NCI-H1417 (cell line): ENCODE measurements at regions not wholly inside any gene's neighbourhood (a gene's known extent, or its start where the extent isn't known, plus 50 kb on each side); places are given as distances from the start of the nearest gene placed in this dataset.
"Not testable (repeated sequence)": the region's sequence is repeated elsewhere in the genome, so short reads cannot be mapped to it uniquely, and the experiment has no call there.

Experiments
- DNase-seq, 3 experiments: peaks; one replicate each; lab custom pipeline; 2025; lab: John Stamatoyannopoulos, UW

DNA sequence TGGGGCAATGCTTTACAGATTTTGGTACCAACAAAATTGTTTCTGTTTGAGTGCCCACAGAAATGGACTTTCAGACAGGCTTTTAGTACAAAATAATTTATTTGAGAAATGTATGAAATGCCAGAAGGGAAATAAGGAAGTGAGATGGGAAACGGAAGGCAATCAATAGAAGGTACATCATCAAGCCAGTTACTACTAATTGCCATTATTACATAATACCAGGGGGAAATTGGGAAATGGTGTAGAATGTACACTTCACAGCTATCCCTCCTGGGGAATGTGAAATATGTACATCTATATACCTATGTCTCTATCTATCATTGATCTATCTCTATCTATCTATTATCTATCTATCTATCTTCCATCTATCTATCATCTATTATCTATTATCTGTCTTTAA lies 264.6 kb upstream of the B3GALT2 start:
- no peak for DNase-seq

DNA sequence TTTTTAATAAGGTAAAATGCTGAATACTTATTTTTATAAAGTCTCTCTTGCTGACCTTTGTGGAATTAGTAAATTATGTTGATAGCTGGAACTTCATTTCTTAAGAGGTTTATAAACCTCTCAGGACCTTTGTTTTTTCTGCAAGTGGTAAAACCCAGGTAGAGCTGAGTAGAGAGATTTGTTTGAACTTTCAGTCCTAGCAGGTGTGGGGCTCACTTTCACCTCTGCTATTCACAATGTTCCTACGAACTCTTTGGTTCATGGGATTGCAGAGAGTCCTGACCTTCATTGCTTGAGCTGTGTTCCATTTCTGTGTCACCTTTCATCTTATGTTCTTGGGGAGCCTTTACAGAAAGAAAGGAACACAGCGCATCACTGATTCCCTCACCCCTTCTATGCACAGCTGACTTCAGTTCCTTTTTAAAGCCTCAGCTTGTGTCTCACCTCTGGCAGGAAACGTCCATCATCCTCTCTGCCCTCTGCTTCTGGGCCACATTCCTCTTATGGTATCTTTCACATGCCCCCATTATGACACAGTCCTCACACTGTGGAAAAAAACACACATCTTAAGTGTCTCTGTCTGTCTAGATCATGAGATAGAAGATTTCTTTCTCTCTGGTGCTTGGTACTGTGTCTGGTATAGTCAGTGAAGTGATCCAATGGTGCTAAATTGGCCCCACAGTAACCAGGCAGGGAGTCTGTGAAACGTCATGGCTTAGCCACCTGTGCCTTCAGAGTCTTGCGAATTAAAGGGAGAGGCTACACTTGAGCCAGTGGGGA lies 262.5 kb upstream of the B3GALT2 start:
- no peak for DNase-seq

DNA sequence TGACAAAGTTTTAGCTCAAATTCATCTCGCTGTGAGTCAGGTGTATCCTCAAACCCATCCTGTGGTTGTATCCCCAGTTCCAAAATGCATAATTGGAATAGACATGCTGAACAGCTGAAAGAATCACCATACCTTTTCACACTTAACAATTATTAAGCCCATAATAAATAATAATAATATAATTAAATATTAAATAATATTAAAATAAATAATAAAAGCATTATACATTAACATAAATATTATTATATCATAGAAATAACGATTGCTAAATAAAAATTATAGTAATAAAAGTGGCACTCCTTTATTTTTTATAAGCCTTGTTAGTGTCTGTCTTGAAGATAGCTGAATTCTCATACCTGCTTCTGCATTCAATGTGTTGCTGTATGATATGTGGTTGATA lies 257.5 kb upstream of the B3GALT2 start:
- DNase-seq = no peak

DNA sequence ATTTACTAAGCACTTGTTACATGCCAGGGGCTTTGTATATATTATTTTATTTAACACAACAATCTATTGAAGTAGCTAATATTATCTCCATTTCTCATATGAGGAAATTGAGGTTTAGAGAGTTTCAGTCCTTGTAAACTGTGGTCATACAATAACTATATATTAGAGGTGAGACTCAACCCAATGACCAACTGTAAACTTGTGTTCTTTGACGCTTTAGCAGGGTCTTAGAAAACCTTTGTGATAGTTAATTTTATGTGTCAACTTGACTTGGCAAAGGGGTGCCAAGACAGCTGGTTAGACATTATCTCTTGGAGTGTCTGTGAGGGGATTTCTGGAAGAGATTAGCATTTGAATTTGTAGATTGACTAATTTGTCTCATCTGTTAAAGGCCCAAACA lies 252.4 kb upstream of the B3GALT2 start:
- no peak for DNase-seq

DNA sequence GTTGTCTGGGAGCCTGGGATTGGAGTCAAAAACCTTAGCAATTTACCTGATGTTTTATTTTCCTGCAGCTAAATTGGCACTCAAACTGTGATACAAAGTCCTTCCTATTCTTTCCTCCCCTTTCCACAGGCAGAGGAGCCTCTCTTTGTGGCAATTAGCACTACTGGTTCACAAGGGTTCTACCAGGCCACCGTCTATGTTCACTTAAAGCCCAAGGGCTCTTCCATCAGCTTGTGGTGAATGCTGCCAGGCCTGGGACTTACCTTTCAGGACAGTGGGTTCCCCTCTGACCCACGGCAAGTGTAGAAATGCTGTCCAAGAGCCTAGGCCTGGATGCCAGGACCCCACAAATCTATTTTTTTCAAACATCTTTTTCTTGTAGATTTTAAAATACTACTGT lies 251.9 kb upstream of the B3GALT2 start:
- no peak for DNase-seq

DNA sequence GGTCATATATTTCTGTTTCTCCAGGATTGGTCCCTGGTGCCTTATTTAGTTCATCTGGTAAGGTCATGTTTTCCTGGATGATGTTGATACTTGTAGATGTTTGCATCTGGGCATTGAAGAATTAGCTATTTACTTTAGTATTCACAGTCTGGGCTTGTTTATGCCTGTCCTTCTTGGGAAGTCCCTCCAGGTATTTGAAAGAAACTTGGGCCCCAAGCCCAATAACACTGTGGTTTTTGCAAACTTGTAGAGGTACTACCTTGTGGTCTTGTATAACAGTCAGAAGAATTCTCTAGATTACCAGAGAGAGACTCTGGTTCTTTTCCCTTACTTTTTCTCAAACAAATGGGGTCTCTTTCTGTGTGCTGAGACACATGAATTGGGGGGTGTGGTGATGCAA lies 251.4 kb upstream of the B3GALT2 start:
- no peak for DNase-seq

DNA sequence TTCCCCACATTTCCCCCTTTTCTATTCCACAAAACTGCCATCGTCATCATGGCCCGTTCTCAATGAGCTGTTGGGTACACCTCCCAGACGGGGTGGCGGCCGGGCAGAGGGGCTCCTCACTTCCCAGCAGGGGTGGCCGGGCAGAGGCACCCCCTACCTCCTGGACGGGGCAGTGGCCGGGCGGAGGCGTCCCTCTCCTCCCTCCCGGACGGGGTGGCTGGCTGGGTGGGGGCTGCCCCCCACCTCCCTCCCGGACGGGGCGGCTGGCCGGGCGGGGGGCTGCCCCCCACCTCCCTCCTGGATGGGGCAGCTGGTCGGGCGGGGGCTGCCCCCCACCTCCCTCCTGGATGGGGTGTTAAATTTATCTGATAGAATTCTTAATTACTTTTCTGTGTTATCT lies 250.9 kb upstream of the B3GALT2 start:
- DNase-seq = not testable (repeated sequence)

DNA sequence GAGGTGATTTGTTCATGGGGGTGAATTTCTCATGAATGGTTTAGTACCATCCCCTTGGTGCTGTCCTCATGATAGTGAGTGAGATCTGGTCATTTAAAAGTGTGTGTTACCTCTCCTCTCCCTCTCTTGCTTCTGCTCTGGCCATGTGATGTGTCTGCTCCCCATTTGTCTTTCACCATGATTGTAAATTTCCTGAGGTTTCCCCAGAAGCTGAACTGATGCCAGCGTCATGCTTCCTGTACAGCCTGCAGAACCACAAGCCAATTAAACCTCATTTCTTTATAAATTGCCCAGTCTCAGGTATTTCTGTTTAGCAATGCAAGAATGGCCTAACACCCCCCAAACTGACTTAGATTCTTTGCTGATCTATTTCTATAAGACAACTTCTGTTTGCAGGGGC lies 249.4 kb upstream of the B3GALT2 start:
- DNase-seq = no peak

DNA sequence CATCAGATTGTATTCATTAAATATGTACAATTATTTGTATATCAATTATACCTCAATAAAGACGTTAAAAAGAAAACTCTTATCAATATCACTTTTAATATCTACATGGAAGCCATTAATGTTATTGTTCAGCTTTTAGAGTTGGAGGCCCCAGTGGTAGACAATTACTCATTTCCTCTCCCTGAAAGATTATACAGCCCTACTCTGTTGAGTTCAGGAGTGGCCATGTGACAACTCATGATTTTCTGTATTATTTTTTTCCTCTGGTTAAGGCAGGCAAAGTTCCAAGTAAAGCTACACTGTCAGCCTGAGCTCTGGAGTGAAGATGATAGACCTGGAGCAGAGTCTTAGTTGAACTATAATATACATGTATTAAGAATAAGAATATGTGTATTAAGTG lies 247.9 kb upstream of the B3GALT2 start:
- no peak for DNase-seq

DNA sequence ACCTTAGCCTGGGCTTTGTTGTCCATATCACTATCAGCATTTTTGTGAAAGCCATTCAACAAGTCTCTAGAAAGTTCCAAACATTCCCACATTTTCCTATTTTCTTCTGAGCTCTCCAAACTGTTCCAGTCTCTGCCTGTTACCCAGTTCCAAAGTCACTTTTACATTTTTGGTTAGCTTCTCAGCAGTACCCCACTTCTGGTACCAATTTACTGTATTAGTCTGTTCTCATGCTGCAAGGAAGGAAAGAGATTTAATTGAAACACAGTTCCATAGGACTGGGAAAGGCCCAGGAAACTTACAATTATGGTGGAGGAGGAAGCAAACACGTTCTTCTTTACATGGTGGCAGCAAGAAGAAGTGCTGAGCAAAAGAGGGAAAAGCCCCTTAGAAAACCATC lies 247.2 kb upstream of the B3GALT2 start:
- no peak for DNase-seq

DNA sequence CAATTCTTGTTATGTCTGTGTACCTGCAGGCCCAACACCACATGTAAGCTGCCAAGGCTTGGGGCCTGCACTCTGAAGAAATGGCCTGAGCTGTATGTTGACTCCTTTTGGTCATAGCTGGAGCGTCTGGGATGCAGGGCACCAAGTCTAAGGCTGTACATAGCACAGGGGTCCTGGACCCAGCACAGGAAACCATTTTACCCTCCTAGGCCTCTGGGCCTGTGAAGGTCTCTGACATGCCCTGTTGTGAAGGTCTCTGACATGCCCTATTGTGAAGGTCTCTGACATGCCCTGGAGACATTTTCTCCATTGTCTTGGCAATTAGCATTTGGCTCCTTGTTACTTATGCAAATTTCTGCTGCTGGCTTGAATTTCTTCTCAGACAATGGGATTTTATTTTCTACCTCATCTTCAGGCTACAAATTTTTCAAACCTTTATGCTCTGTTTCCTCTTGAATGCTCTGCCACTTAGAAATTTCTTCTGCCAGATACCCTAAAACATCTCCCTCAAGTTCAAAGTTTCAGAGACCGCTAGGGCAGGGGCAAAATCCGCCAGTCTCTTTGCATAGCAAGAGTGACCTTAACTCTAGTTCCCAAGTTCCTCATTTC lies 246.7 kb upstream of the B3GALT2 start:
- DNase-seq = no peak

DNA sequence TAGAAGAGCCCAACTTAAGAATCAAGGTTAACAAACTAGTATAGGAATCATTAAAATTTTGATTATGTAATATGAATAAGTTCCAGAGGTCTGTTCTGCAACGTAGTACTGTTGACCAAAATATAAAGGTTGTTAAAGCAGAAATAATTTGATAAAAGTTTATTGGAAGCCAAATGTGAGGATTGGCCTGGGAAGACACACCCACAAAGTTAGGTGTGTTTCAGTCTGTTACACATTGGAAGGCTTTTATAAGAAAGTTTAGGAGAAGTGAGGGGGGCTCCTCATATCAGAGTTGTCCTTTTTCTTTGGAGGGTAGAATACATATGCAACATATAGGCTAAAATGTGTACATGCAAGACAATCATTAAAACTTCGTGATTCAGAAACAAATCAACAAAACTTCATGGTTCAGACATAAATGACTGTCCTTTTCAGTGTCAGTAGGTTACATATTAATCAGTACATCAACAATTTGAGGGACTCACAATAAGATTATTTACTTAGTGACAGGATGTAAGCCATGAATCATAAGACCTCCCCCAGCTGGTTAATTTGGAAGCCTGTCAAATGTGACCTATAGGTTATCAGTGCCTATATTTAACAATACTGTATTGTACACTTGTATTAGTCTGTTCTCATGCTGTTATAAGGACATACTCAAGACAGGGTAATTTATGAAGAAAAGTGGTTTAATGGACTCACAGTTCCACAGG lies 245.0 kb upstream of the B3GALT2 start:
- DNase-seq = no peak

DNA sequence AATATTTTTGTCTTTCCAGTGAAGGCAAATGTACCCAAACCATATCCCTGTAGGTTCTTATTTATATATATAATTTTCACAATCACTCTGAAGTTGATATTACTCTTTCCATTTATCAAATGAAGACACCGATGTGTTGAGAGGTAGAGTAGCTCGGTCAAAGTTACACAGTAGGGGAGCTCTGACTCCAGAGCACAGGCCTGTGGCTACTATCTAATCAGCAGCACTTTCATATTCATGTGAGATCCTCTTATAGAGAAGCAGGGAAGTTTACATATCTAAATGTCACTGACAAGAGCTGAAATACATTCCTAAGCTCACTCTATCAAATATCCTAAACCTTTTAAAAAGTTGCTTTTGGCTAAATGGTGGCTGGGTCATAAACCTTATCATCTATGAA lies 241.1 kb upstream of the B3GALT2 start:
- DNase-seq = no peak

DNA sequence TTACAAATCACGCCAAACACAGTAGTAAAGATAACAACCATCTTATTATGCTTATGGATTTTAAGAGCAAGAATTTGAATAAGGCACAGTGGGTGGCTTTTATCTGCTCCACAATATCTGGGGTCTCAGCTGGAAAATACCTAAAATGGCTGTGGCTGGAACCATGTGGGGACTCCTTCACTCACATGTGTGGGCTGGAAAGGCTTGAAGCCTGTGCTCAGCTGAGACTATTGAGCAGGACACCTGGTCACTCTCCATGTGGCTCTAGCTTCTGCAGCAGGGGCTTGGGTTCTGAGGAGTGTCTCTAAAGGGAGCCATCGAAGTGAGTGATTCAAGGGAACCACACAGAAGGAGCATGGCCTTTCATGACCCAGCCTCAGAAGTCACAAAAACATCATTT lies 239.6 kb upstream of the B3GALT2 start:
- no peak for DNase-seq

DNA sequence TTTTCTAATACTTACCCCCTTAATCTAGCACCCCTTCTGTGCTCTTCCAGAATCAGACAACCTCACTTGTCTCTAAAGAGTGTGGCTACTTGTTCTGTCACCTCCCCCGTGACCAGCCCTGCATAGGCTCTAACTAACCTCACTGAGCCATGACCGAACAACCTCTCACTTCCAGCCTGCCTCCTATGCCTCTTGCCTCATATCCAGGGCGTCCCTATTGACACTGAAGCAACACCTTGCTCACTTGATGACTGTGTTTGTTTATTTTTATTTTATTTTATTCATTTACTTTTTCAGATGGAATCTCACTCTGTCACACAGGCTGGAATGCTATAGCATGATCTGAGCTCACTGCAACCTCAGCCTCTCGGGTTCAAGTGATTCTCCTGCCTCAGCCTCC lies 235.1 kb upstream of the B3GALT2 start:
- no peak for DNase-seq

DNA sequence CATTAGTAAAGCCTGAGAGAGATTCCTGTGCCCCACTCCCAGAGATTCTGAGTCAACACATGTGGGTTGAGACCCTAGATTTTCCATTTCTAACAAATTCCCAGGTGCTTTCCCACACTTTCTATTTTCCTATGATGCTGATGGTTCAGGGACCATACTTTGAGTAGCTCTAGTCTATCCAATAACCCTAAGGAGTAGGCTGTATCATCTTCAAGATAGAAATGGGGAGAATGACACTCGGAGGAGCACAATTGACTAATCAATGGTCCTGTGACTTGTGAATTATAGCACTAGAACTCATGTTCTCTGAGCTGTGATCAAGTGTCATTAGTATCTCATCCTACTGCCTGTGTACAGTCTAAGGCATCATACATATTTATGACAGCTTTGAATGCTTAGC lies 232.9 kb upstream of the B3GALT2 start:
- no peak for DNase-seq

DNA sequence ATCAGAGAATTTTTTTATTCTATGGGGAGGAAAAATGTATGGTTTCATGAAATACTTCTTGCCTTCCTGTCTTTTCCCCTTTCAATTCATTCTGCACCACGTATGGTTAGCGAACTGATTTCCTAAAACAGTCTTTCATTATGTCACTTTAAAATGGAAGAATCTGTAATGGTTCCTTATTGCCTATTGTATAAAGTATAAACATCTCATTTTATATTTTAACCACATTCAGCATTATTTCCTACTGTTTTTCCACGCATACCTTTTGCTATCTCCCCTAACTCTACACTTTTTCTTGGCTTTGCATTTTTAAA lies 232.3 kb upstream of the B3GALT2 start:
- DNase-seq = no peak

DNA sequence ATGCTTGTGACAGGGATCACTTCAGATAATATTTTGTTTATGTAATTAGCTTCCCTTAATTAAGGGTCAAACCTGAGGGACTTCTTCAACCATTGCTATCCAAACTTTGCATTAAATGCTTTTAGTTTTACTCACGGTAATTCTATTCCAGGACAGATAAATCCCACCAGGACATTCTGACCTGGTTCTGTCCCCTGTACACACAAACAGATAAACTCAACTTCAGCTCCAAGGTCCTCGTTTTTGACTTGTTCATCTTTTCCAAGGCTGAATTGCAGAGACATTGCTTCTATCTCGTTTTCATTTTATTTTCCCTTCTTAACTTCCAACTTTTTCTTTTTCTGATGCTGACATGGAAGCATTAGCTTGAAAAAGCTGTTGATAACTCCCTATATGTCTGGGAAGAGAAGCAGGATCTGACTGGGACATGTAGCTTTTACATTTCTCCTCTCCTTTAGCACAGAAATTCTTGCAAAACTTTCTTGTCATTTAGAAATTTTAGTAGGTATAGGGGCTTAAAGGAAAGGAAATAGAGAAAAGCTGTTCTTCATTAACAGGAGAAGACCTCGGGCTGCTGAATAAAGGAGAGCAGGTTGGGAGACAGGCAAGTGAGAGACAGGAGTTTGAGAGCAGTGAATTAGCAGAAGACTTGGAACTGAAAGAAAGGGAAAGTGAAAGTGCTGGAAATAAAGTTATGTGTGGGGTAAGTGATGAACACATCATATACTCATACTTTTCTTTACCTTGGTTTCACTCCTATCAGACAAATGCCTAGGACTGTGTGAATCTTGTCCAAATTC lies 231.7 kb upstream of the B3GALT2 start:
- DNase-seq = no peak

DNA sequence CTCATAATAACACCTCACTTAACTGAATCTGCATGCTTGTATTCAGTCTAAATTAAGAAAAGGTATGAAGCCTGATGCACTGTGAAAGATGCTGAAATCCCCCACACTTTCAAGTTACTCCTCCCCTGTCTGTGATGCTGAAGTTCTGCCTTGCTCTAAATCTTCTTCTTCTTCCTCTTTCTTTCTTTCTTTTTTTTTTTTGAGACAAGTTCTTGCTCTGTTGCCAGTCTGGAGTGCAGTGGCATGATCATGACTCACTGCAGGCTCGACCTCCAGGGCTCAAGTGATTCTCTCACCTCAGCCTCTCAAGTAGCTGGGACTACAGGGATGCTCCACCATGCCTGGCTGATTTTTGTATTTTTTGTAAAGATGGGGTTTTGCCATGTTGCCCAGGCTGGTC lies 231.0 kb upstream of the B3GALT2 start:
- DNase-seq = no peak

DNA sequence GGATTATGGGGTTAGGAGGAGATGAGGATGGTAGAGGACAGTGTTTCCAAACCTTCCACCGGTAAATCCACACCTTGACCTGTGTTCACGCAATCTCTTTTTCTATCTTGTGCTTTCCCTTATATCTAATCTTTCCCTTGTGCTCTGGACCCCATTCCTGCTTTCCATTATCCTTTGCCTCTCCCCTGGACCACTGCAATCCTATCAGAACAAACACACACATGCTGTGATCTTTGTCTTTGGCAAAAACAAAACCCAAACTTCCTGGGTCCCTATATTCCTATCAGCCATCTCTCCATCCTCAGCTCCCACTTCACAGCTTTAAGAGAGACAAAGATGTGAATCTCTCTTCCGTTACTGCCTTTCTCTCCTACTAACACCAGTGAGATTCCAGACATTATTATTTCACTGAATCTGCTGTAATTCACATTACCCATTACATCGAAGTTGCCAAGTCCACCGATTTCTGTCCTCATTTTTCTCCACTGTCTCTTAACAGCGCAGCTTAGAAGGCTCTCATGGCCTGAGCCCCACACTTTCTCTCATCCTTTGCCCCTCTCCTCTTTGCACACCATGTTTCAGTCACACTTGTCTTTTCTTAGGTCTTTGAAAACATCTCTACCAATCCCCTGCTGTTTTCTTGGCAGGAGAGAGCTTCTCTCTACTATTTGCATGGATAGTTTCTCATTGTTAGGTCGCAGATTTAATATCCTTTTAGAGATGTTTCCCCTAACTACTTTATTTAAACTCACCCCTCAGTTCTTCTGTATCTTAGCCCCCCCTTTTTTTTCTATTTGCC lies 230.0 kb upstream of the B3GALT2 start:
- no peak for DNase-seq

DNA sequence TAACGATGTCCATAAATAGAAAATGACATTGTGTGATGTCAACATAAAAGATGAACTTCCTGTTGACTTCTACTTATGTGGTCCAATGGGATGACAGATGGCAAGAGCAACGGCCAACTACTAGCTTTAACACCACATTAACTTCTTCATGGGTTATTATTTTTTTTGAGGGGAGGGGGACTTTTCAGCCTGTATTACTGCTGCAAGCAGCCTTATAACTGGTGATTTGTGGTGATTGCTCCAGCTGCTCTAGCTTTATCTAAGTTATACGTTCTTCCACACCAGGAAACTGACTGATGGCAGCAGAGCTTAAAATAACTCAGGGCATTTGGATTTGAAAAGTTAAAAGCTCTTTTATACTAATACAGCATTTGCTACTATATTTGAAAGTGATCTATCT lies 228.8 kb upstream of the B3GALT2 start:
- no peak for DNase-seq

DNA sequence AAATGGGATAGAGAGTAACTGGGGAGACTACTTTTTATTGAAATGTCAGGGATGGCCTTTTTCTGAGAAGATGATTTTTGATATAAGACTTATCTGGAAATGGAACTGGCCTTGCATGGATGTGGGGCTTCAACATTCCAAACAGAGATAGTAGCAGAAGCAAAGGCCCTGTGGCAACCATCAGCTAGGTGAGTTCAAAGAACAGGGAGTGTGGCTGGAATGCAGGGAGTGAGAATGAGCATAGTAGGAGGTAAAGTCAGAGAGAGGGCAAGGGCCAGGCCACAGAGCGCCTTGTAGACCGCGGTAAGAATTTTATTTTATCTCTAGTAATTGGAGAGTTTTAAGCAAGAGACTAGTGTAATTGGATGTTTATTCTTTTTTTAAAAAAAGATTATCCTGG lies 227.0 kb upstream of the B3GALT2 start:
- DNase-seq = no peak
